ENCODE measurements at regions not wholly inside any gene's neighbourhood (a gene's known extent, or its start where the extent isn't known, plus 50 kb on each side); places are given as distances from the start of the nearest gene placed in this dataset.

DNA sequence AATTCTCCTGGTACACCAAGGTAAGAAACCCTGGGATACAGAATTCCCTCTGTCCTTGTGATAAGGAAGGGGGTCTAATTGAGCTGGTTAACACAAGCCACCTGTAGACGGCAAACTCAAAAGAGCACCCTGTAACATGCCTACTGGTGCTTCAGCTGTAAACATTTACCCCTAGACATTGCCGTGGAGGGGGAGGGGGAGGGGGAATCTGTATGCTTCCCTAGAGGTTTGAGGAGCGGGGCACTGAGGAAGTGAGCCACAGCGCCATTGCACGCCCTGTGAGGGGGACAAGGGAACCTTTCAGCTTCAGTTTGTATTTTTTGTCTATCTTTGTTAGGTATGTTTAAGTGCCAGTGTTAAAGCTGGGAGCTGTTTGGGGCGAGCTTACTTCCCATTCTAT is 99.8 kb downstream of the AASDHPPT start:
- Histone ChIP-seq H2AFZ (ENCODE audit: low read length) (no peak overlapping the region), H3K9ac (ENCODE audit: insufficient read depth, low read depth, low read length) (no peak overlapping the region), H3K4me3 (replicated peaks in 1 of 3; ENCODE audit: insufficient read depth in 1 of 3, low read depth in 2 of 3, low read length in 3 of 3) (no peak overlapping the region), H3K79me2 (ENCODE audit: insufficient read depth, low read length) (no peaks in the 10 kb centered on the region), H3K27me3 (ENCODE audit: control insufficient read depth in 1 of 2, insufficient read depth in 2 of 2, low read length in 2 of 2) (no peaks in the 10 kb centered on the region), H4K20me1 (ENCODE audit: insufficient read depth, low read length) (no peaks in the 10 kb centered on the region), H3K4me2 (ENCODE audit: low read depth, low read length) (no peak overlapping the region), H3K9me3 (ENCODE audit: low read length) (no peaks in the 10 kb centered on the region), H3K4me1 (ENCODE audit: insufficient read depth, low read length) (no peaks in the 10 kb centered on the region), H3K27ac (ENCODE audit: extremely low read length, insufficient read depth, low read length) (no peak overlapping the region), H3K36me3 (replicated peaks in 1 of 2; ENCODE audit: control insufficient read depth in 1 of 2, insufficient read depth in 2 of 2, low read length in 2 of 2) (no peaks in the 10 kb centered on the region)
- DNase-seq (ENCODE audit: low spot score) (no peak), FAIRE-seq (no peak), ATAC-seq (no peak)
- 42% methylated on average over 6 of the region's 6 CpGs for WGBS (ENCODE audit: low lambda C conversion rate)
- no TSS peak for BruUV-seq (replicated peaks)
- intact Hi-C loops (cut with micrococcal nuclease; ENCODE audit: unreplicated experiment) (no loop called here), in situ Hi-C loops (cut with HindIII; ENCODE audit: extremely low pct_ligation_motif_present, low pct_unique_long_range_greater_than_20kb) (no loop called here)
- CTCF ChIA-PET (ENCODE audit: low intra/inter-chr PET ratio, low total read pairs) = no interaction called here
- POLR2A ChIA-PET = no interaction called here
- TF ChIP-seq, protein P1, sequence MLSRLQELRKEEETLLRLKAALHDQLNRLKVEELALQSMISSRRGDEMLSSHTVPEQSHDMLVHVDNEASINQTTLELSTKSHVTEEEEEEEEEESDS (CRISPR knock-in tag; IDR thresholded peaks at IDR 0.05; ENCODE audit: borderline replicate concordance) = no peak
- TF ChIP-seq ZNF772 (CRISPR knock-in tag; IDR thresholded peaks at IDR 0.05) (no peak), ZNF878 (CRISPR knock-in tag; IDR thresholded peaks at IDR 0.05) (no peak), AGO1 (IDR thresholded peaks at IDR 0.05; ENCODE audit: low read depth, low read length, poor library complexity, severe bottlenecking) (no peak), FOSL1 (CRISPR knock-in tag; IDR thresholded peaks at IDR 0.05; ENCODE audit: borderline replicate concordance) (no peak)

DNA sequence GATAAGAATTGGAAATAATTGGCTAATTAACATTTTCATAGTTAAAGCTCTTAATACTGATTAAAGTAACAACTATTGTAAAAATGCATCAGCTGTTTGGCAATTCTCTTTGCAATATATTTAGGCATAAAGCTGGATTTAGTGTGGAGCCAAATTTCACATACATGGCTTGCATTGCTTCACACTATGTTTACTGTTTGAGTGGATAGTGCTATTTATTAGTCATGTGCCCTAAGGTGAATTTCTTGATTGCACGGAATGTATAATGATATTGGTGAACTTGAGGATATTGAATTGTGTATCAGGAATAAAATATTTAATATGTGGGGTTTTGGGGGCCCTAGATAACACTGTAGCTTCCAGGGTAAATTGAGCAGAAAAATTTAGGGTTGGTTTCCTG is 100.9 kb downstream of the AASDHPPT start:
- H3K4me3 ChIP-seq (replicated peaks in 1 of 3; ENCODE audit: insufficient read depth in 1 of 3, low read depth in 2 of 3, low read length in 3 of 3) = no peak overlapping the region
- no peak overlapping the region for H3K9ac ChIP-seq (ENCODE audit: insufficient read depth, low read depth, low read length)
- no peak for FAIRE-seq
- in situ Hi-C loops (cut with HindIII; ENCODE audit: extremely low pct_ligation_motif_present, low pct_unique_long_range_greater_than_20kb) (no loop called here), intact Hi-C loops (cut with micrococcal nuclease; ENCODE audit: unreplicated experiment) (no loop called here)
- WGBS (ENCODE audit: low lambda C conversion rate) = 14% methylated on average over 1 of the region's 1 CpG
- no peaks in the 10 kb centered on the region for H3K79me2 ChIP-seq (ENCODE audit: insufficient read depth, low read length)
- no peak for ATAC-seq
- no peak overlapping the region for H3K27ac ChIP-seq (ENCODE audit: extremely low read length, insufficient read depth, low read length)
- peaks cover 6% of the 10 kb centered on the region; the same call in 1 of the 2 replicates for H3K9me3 ChIP-seq (ENCODE audit: low read length)
- H2AFZ ChIP-seq (ENCODE audit: low read length) = no peak overlapping the region
- H3K27me3 ChIP-seq (ENCODE audit: control insufficient read depth in 1 of 2, insufficient read depth in 2 of 2, low read length in 2 of 2) = no peaks in the 10 kb centered on the region
- ChIA-PET POLR2A (no interaction called here), CTCF (ENCODE audit: low intra/inter-chr PET ratio, low total read pairs) (no interaction called here)
- no peak for TF ChIP-seq ZNF44 (CRISPR knock-in tag; IDR thresholded peaks at IDR 0.05)
- no peaks in the 10 kb centered on the region for H3K4me1 ChIP-seq (ENCODE audit: insufficient read depth, low read length)
- H4K20me1 ChIP-seq (ENCODE audit: insufficient read depth, low read length) = no peaks in the 10 kb centered on the region
- no TSS peak for BruUV-seq (replicated peaks)
- no peak overlapping the region for H3K4me2 ChIP-seq (ENCODE audit: low read depth, low read length)
- no peaks in the 10 kb centered on the region for H3K36me3 ChIP-seq (replicated peaks in 1 of 2; ENCODE audit: control insufficient read depth in 1 of 2, insufficient read depth in 2 of 2, low read length in 2 of 2)
- no peak for DNase-seq (ENCODE audit: low spot score)
